GM19238 (cell line): ENCODE measurements at regions not wholly inside any gene's neighbourhood (a gene's known extent, or its start where the extent isn't known, plus 50 kb on each side); places are given as distances from the start of the nearest gene placed in this dataset.
"Not testable (repeated sequence)": the region's sequence is repeated elsewhere in the genome, so short reads cannot be mapped to it uniquely, and the experiment has no call there.

ENCODE experiments used
- DNase-seq: peaks from one replicate; pipeline ENCODE4 v3.0.0; 2011; ENCODE audit warnings: low spot score; ENCODE audit not compliant: insufficient read length

GRCh38 chr14:87434011-87434410 is 559.0 kb downstream of the GALC start:
- DNase-seq: no peak

GRCh38 chr14:87432698-87433097 is 560.3 kb downstream of the GALC start:
- no peak for DNase-seq

- no peak for DNase-seq
These were observed 562.2 kb downstream of the GALC start for GRCh38 chr14:87430810-87431209.

GRCh38 chr14:87430214-87430613 is 562.8 kb downstream of the GALC start:
- DNase-seq: no peak

- DNase-seq: no peak
These were observed 573.1 kb downstream of the GALC start for GRCh38 chr14:87419925-87420324.

- no peak for DNase-seq
These were observed 581.6 kb downstream of the GALC start for GRCh38 chr14:87411370-87411769.

- DNase-seq: no peak
These were observed 583.6 kb downstream of the GALC start for GRCh38 chr14:87409393-87409792.

GRCh38 chr14:87407344-87407743 is 585.6 kb downstream of the GALC start:
- no peak for DNase-seq

- DNase-seq: no peak
These were observed 587.4 kb downstream of the GALC start for GRCh38 chr14:87405563-87405962.

GRCh38 chr14:87397499-87397898 is 595.5 kb downstream of the GALC start:
- DNase-seq: no peak

- no peak for DNase-seq
These were observed 601.9 kb downstream of the GALC start for GRCh38 chr14:87391066-87391465.

GRCh38 chr14:87388946-87389345 is 604.0 kb downstream of the GALC start:
- no peak for DNase-seq

GRCh38 chr14:87387806-87388205 is 605.2 kb downstream of the GALC start:
- DNase-seq: no peak

- DNase-seq: no peak
These were observed 606.5 kb downstream of the GALC start for GRCh38 chr14:87386524-87386923.

- no peak for DNase-seq
These were observed 612.9 kb downstream of the GALC start for GRCh38 chr14:87380054-87380453.

GRCh38 chr14:87368751-87369150 is 624.2 kb downstream of the GALC start:
- DNase-seq: no peak

GRCh38 chr14:87360246-87360645 is 632.7 kb downstream of the GALC start:
- not testable (repeated sequence) for DNase-seq

- no peak for DNase-seq
These were observed 642.0 kb downstream of the GALC start for GRCh38 chr14:87351007-87351406.

- no peak for DNase-seq
These were observed 643.1 kb downstream of the GALC start for GRCh38 chr14:87349921-87350320.

- no peak for DNase-seq
These were observed 649.3 kb downstream of the GALC start for GRCh38 chr14:87343652-87344051.

- DNase-seq: no peak
These were observed 657.8 kb downstream of the GALC start for GRCh38 chr14:87334997-87335685.

GRCh38 chr14:87331991-87332390 is 661.0 kb downstream of the GALC start:
- no peak for DNase-seq

GRCh38 chr14:87325741-87326140 is 667.2 kb downstream of the GALC start:
- DNase-seq: no peak

GRCh38 chr14:87323191-87323590 is 669.8 kb downstream of the GALC start:
- DNase-seq: no peak
